ENCODE measurements at regions not wholly inside any gene's neighbourhood (a gene's known extent, or its start where the extent isn't known, plus 50 kb on each side); places are given as distances from the start of the nearest gene placed in this dataset.

GRCh38 chr3:158974904-158975303, 173.1 kb downstream of the MFSD1 start:
- Histone ChIP-seq H3K4me3 (ENCODE audit: low read length) (no peak overlapping the region), H3K27ac (ENCODE audit: low read length) (no peak overlapping the region), H3K9me2 (ENCODE audit: insufficient read depth, low read length) (no peaks in the 10 kb centered on the region), H3K9ac (ENCODE audit: low read length) (no peak overlapping the region), H3K4me2 (ENCODE audit: low read length) (no peak overlapping the region), H3K79me2 (replicated peaks; ENCODE audit: insufficient read depth, low read length) (no peaks in the 10 kb centered on the region), H4K20me1 (ENCODE audit: insufficient read depth) (no peaks in the 10 kb centered on the region), H3K36me3 (ENCODE audit: insufficient read depth, low read length) (no peaks in the 10 kb centered on the region), H3K27me3 (ENCODE audit: insufficient read depth, low read depth, low read length) (no peaks in the 10 kb centered on the region), H3K9me3 (ENCODE audit: low read length) (no peaks in the 10 kb centered on the region), H2AFZ (ENCODE audit: low read depth, low read length) (no peak overlapping the region), H3F3A (ENCODE audit: insufficient read depth, low read length, poor library complexity, severe bottlenecking) (no peaks in the 10 kb centered on the region)
- TF ChIP-seq SMC3 (conservative IDR thresholded peaks at IDR 0.05; ENCODE audit: poor library complexity) (no peak), POLR2AphosphoS5 (IDR thresholded peaks at IDR 0.05) (no peak), EZH2 (IDR thresholded peaks at IDR 0.05; ENCODE audit: borderline replicate concordance, insufficient read depth, low read length, poor library complexity, severe bottlenecking) (no peak), TAF1 (IDR thresholded peaks at IDR 0.05; ENCODE audit: low read depth) (no peak), MXI1 (conservative IDR thresholded peaks at IDR 0.05; ENCODE audit: poor library complexity, severe bottlenecking) (no peak), EP300 (conservative IDR thresholded peaks at IDR 0.05; ENCODE audit: poor library complexity, severe bottlenecking) (no peak), RAD21 (conservative IDR thresholded peaks at IDR 0.05) (no peak)
- TF ChIP-seq, protein P1, sequence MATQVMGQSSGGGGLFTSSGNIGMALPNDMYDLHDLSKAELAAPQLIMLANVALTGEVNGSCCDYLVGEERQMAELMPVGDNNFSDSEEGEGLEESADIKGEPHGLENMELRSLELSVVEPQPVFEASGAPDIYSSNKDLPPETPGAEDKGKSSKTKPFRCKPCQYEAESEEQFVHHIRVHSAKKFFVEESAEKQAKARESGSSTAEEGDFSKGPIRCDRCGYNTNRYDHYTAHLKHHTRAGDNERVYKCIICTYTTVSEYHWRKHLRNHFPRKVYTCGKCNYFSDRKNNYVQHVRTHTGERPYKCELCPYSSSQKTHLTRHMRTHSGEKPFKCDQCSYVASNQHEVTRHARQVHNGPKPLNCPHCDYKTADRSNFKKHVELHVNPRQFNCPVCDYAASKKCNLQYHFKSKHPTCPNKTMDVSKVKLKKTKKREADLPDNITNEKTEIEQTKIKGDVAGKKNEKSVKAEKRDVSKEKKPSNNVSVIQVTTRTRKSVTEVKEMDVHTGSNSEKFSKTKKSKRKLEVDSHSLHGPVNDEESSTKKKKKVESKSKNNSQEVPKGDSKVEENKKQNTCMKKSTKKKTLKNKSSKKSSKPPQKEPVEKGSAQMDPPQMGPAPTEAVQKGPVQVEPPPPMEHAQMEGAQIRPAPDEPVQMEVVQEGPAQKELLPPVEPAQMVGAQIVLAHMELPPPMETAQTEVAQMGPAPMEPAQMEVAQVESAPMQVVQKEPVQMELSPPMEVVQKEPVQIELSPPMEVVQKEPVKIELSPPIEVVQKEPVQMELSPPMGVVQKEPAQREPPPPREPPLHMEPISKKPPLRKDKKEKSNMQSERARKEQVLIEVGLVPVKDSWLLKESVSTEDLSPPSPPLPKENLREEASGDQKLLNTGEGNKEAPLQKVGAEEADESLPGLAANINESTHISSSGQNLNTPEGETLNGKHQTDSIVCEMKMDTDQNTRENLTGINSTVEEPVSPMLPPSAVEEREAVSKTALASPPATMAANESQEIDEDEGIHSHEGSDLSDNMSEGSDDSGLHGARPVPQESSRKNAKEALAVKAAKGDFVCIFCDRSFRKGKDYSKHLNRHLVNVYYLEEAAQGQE (IDR thresholded peaks at IDR 0.05; ENCODE audit: borderline replicate concordance): no peak
- TF ChIP-seq, protein P2, sequence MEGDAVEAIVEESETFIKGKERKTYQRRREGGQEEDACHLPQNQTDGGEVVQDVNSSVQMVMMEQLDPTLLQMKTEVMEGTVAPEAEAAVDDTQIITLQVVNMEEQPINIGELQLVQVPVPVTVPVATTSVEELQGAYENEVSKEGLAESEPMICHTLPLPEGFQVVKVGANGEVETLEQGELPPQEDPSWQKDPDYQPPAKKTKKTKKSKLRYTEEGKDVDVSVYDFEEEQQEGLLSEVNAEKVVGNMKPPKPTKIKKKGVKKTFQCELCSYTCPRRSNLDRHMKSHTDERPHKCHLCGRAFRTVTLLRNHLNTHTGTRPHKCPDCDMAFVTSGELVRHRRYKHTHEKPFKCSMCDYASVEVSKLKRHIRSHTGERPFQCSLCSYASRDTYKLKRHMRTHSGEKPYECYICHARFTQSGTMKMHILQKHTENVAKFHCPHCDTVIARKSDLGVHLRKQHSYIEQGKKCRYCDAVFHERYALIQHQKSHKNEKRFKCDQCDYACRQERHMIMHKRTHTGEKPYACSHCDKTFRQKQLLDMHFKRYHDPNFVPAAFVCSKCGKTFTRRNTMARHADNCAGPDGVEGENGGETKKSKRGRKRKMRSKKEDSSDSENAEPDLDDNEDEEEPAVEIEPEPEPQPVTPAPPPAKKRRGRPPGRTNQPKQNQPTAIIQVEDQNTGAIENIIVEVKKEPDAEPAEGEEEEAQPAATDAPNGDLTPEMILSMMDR (IDR thresholded peaks at IDR 0.05; ENCODE audit: poor library complexity, severe bottlenecking): no peak

DNA sequence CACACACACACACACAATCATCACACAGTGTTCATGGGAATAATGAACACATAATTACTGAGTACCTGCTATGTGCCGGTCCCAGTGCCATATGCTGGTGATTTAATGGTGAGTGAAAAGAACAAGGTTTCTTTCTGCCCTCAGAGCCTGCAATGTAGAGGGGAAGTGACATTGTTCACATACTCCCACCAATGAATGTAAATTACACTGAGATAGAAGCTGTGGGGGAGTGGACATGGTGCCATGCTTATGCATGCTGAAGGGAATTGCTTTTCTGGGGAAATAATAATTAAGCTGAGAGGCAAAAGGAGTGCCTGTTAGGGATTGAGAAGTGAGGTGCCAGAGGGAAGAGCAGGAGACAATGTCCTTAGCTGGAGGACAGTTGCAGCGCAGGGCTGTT, 175.1 kb downstream of the MFSD1 start:
- H2AFZ ChIP-seq (ENCODE audit: low read depth, low read length): no peak overlapping the region
- no peaks in the 10 kb centered on the region for H3K79me2 ChIP-seq (replicated peaks; ENCODE audit: insufficient read depth, low read length)
- no peak overlapping the region for H3K4me2 ChIP-seq (ENCODE audit: low read length)
- no peak for TF ChIP-seq RAD21 (conservative IDR thresholded peaks at IDR 0.05)
- no peaks in the 10 kb centered on the region for H3K36me3 ChIP-seq (ENCODE audit: insufficient read depth, low read length)
- H3F3A ChIP-seq (ENCODE audit: insufficient read depth, low read length, poor library complexity, severe bottlenecking): no peaks in the 10 kb centered on the region
- no peaks in the 10 kb centered on the region for H3K27me3 ChIP-seq (ENCODE audit: insufficient read depth, low read depth, low read length)
- no peak overlapping the region for H3K27ac ChIP-seq (ENCODE audit: low read length)
- H4K20me1 ChIP-seq (ENCODE audit: insufficient read depth): no peaks in the 10 kb centered on the region
- H3K9ac ChIP-seq (ENCODE audit: low read length): no peak overlapping the region
- H3K4me3 ChIP-seq (ENCODE audit: low read length): no peak overlapping the region
- no peaks in the 10 kb centered on the region for H3K9me3 ChIP-seq (ENCODE audit: low read length)
- H3K9me2 ChIP-seq (ENCODE audit: insufficient read depth, low read length): no peaks in the 10 kb centered on the region

DNA sequence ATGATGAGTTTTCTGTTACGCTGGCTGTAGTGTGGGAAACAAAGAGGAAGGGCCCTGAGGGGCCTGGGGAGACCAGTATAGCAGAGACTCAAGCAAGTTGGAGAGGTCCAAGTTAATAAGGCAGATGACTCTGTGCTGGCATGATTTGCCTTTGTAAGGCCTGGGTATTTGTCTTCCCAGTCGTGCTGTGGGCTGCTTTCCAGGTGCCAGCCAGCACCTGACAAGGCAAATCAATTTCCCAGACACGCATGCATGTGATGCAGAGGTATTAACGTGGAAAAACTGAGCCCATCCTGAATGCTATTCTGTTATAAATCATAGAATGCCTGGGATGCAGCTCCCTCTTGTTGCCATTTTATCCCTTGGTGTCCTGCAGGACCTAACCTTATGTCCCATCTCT, 175.6 kb downstream of the MFSD1 start:
- Histone ChIP-seq H3K79me2 (replicated peaks; ENCODE audit: insufficient read depth, low read length) (no peaks in the 10 kb centered on the region), H3K9me3 (ENCODE audit: low read length) (no peaks in the 10 kb centered on the region), H3F3A (ENCODE audit: insufficient read depth, low read length, poor library complexity, severe bottlenecking) (no peaks in the 10 kb centered on the region), H3K27me3 (ENCODE audit: insufficient read depth, low read depth, low read length) (no peaks in the 10 kb centered on the region), H4K20me1 (ENCODE audit: insufficient read depth) (no peaks in the 10 kb centered on the region), H2AFZ (ENCODE audit: low read depth, low read length) (no peak overlapping the region), H3K27ac (ENCODE audit: low read length) (no peak overlapping the region), H3K9me2 (ENCODE audit: insufficient read depth, low read length) (no peaks in the 10 kb centered on the region), H3K4me2 (ENCODE audit: low read length) (no peak overlapping the region), H3K9ac (ENCODE audit: low read length) (no peak overlapping the region), H3K36me3 (ENCODE audit: insufficient read depth, low read length) (no peaks in the 10 kb centered on the region), H3K4me3 (ENCODE audit: low read length) (no peak overlapping the region)
- no peak for TF ChIP-seq TAF1 (IDR thresholded peaks at IDR 0.05; ENCODE audit: low read depth)
- no peak for TF ChIP-seq EP300 (conservative IDR thresholded peaks at IDR 0.05; ENCODE audit: poor library complexity, severe bottlenecking)
- TF ChIP-seq, protein P2 (IDR thresholded peaks at IDR 0.05; ENCODE audit: poor library complexity, severe bottlenecking): no peak
- no peak for TF ChIP-seq SMC3 (conservative IDR thresholded peaks at IDR 0.05; ENCODE audit: poor library complexity)
- no peak for TF ChIP-seq RAD21 (conservative IDR thresholded peaks at IDR 0.05)
- TF ChIP-seq POLR2AphosphoS5 (IDR thresholded peaks at IDR 0.05): no peak
- no peak for TF ChIP-seq MXI1 (conservative IDR thresholded peaks at IDR 0.05; ENCODE audit: poor library complexity, severe bottlenecking)
- no peak for TF ChIP-seq EZH2 (IDR thresholded peaks at IDR 0.05; ENCODE audit: borderline replicate concordance, insufficient read depth, low read length, poor library complexity, severe bottlenecking)
- TF ChIP-seq, protein P1 (IDR thresholded peaks at IDR 0.05; ENCODE audit: borderline replicate concordance): no peak

All from neural cell (in vitro differentiated cells).